Stomach (tissue), 8 donors: ENCODE measurements at regions not wholly inside any gene's neighbourhood (a gene's known extent, or its start where the extent isn't known, plus 50 kb on each side); places are given as distances from the start of the nearest gene placed in this dataset.

ENCODE experiments used
- DNase-seq, 2 donors: peaks; one replicate each; pipeline versions ENCODE4 v3.0.0 to v3.0.0-alpha.2; 2013 to 2019
- H3K27ac ChIP-seq, 5 donors: fragments of 200-600 bp in 4 of 5; sonication (generic) in 4 of 5; one replicate each; pipeline ENCODE4 v1.5.1; 2013 to 2019; ENCODE audit warnings: mild to moderate bottlenecking in 1 of 5, moderate library complexity in 1 of 5
- H3K27me3 ChIP-seq, 3 donors: fragments of 200-600 bp; sonication (generic); one replicate each; pipeline ENCODE4 v1.5.1; 2017 to 2019; ENCODE audit warnings: mixed run types in 1 of 3
- H3K36me3 ChIP-seq, 4 donors: fragments of 200-600 bp; sonication (generic); 1 replicate in 3 of 4; 2 replicates in 1 of 4; pipeline ENCODE4 v1.5.1; 2016 to 2019
- H3K4me1 ChIP-seq, 4 donors: fragments of 200-600 bp; sonication (generic); one replicate each; pipeline ENCODE4 v1.5.1; 2016 to 2019
- H3K4me3 ChIP-seq, 4 donors: fragments of 200-600 bp; sonication (generic) in 3 of 4; one replicate each; pipeline ENCODE4 v1.5.1; 2016 to 2019; ENCODE audit warnings: mild to moderate bottlenecking in 1 of 4
- H3K9me3 ChIP-seq, 4 donors: fragments of 200-600 bp; sonication (generic); one replicate each; pipeline ENCODE4 v1.5.1; 2016 to 2019
- EP300 ChIP-seq: sonication (generic); formaldehyde crosslinking; IDR thresholded peaks from one replicate; pipeline ENCODE4 v1.6.1; 2017; ENCODE audit warnings: antibody characterized with exemption
- POLR2A ChIP-seq, 4 donors: fragments of 450-650 bp; IDR thresholded peaks; one replicate each; pipeline ENCODE4 v1.6.1; 2016; ENCODE audit warnings: antibody characterized with exemption in 4 of 4, control low read depth in 2 of 4, mild to moderate bottlenecking in 1 of 4, moderate library complexity in 1 of 4
- POLR2AphosphoS5 ChIP-seq, 3 donors: sonication (generic); formaldehyde crosslinking; IDR thresholded peaks; one replicate each; pipeline ENCODE4 v1.6.1; 2016; ENCODE audit warnings: antibody characterized with exemption in 3 of 3
- WGBS, 5 donors: extraction: QIAGEN DNeasy Blood & Tissue Kit in 3 of 5; methylation state at CpG; one replicate each; pipeline versions ENCODE4 v1.1.5 to v1.1.7; 2013 to 2018; 5-methylcytosine and 5-hydroxymethylcytosine counted together
- intact Hi-C: fragments of 100-400 bp; cut with DNase I; formaldehyde crosslinking; loops from one replicate; pipeline ENCODE4 v1.15.1; 2023; ENCODE audit warnings: low total_unique reads
- TF ChIP-seq, protein P1 (sequence below), 7 experiments: fragments of 450-650 bp in 4 of 7; fragments of 200-600 bp in 3 of 7; sonication (generic) in 3 of 7; IDR thresholded peaks; one replicate each; pipeline ENCODE4 v1.5.1; 2016 to 2019; ENCODE audit warnings: antibody characterized with exemption in 7 of 7, control low read depth in 2 of 7, mild to moderate bottlenecking in 1 of 7
- donor health status: healthy with polysubstance abuse.
- donor health status: Bipolar disorder and iron deficiency.
- donor health status: healthy.

GRCh38 chr5:40453689-40454088, 226.0 kb upstream of the PTGER4 start:
- Histone ChIP-seq H3K36me3 (no peaks in the 10 kb centered on the region), H3K27me3 (no peaks in the 10 kb centered on the region), H3K4me3 (no peak overlapping the region), H3K4me1 (no peaks in the 10 kb centered on the region), H3K9me3 (no peaks in the 10 kb centered on the region), H3K27ac (no peak overlapping the region)
- peak in 1 of 2 donors; percentile 13 for DNase-seq
- TF ChIP-seq POLR2A (IDR thresholded peaks at IDR 0.05) (no peak), POLR2AphosphoS5 (IDR thresholded peaks at IDR 0.05) (no peak), EP300 (no peak)
- TF ChIP-seq, protein P1, sequence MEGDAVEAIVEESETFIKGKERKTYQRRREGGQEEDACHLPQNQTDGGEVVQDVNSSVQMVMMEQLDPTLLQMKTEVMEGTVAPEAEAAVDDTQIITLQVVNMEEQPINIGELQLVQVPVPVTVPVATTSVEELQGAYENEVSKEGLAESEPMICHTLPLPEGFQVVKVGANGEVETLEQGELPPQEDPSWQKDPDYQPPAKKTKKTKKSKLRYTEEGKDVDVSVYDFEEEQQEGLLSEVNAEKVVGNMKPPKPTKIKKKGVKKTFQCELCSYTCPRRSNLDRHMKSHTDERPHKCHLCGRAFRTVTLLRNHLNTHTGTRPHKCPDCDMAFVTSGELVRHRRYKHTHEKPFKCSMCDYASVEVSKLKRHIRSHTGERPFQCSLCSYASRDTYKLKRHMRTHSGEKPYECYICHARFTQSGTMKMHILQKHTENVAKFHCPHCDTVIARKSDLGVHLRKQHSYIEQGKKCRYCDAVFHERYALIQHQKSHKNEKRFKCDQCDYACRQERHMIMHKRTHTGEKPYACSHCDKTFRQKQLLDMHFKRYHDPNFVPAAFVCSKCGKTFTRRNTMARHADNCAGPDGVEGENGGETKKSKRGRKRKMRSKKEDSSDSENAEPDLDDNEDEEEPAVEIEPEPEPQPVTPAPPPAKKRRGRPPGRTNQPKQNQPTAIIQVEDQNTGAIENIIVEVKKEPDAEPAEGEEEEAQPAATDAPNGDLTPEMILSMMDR (IDR thresholded peaks at IDR 0.05) = no peak
- intact Hi-C loops = no loop called here
- WGBS, 5 donors = 73 to 89% (median 79%) methylated on average over 1 of the region's 1 CpG

GRCh38 chr5:40452874-40453624, 226.7 kb upstream of the PTGER4 start:
- intact Hi-C loops = no loop called here
- Histone ChIP-seq H3K9me3 (no peaks in the 10 kb centered on the region), H3K4me3 (no peak overlapping the region), H3K36me3 (no peaks in the 10 kb centered on the region), H3K27me3 (no peaks in the 10 kb centered on the region), H3K27ac (no peak overlapping the region), H3K4me1 (no peaks in the 10 kb centered on the region)
- WGBS, 5 donors = 88 to 98% (median 91%) methylated on average over 4 to 5 of the region's 5 CpGs
- TF ChIP-seq, protein P1 (IDR thresholded peaks at IDR 0.05) = no peak
- TF ChIP-seq POLR2AphosphoS5 (IDR thresholded peaks at IDR 0.05) (no peak), POLR2A (IDR thresholded peaks at IDR 0.05) (no peak), EP300 (no peak)
- no peak for DNase-seq

- TF ChIP-seq, protein P1 (IDR thresholded peaks at IDR 0.05) = no peak
- TF ChIP-seq POLR2AphosphoS5 (IDR thresholded peaks at IDR 0.05) (no peak), EP300 (no peak), POLR2A (IDR thresholded peaks at IDR 0.05) (no peak)
- Histone ChIP-seq H3K27ac (no peak overlapping the region), H3K4me3 (no peak overlapping the region), H3K4me1 (no peaks in the 10 kb centered on the region), H3K36me3 (no peaks in the 10 kb centered on the region), H3K9me3 (peaks cover 0 to 11% (median 3%) of the 10 kb centered on the region in 4 donors), H3K27me3 (no peaks in the 10 kb centered on the region)
- DNase-seq = no peak
- intact Hi-C loops = no loop called here
- WGBS, 5 donors = 38 to 51% (median 42%) methylated on average over 1 of the region's 1 CpG
Measured at GRCh38 chr5:40447438-40447837, 232.3 kb upstream of the PTGER4 start.

DNA sequence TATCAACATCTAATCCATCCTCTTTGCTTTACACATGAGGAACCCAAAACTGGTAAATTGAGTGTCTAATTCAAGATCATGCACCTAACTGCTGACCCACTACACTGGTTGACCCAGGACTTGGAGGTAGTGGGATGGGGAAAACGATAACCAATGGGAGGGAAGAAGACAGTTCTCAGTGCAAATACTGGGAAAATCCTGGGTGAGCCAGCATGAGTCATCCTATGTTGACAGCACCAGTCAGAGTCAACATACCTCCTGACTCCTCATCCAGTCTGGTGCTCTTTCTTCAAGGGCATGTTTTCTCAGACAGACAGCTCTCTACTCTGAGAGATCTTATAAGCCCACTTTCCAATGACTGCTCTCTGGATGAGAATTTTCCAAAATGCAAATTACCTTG, 232.8 kb upstream of the PTGER4 start:
- intact Hi-C loops = no loop called here
- Histone ChIP-seq H3K4me3 (no peak overlapping the region), H3K4me1 (no peaks in the 10 kb centered on the region), H3K36me3 (no peaks in the 10 kb centered on the region), H3K27me3 (no peaks in the 10 kb centered on the region), H3K27ac (no peak overlapping the region), H3K9me3 (peaks cover 0 to 11% (median 3%) of the 10 kb centered on the region in 4 donors)
- WGBS, 5 donors = 0 to 54% (median 48%) methylated on average over 1 of the region's 1 CpG
- TF ChIP-seq, protein P1 (IDR thresholded peaks at IDR 0.05) = no peak
- no peak for TF ChIP-seq EP300
- no peak for TF ChIP-seq POLR2A (IDR thresholded peaks at IDR 0.05)
- no peak for DNase-seq
